SK-N-SH (cell line): ENCODE measurements at regions not wholly inside any gene's neighbourhood (a gene's known extent, or its start where the extent isn't known, plus 50 kb on each side); places are given as distances from the start of the nearest gene placed in this dataset.

Source experiments
- CTCF ChIP-seq: fragments of 200-600 bp; sonication (generic); IDR thresholded peaks from 2 replicates; pipeline ENCODE4 v1.6.1; 2017; ENCODE audit warnings: antibody characterized with exemption, mild to moderate bottlenecking, moderate library complexity
- FOSL2 ChIP-seq: IDR thresholded peaks from 2 replicates; pipeline ENCODE4 v1.4.0; 2012; ENCODE audit warnings: low read depth, mild to moderate bottlenecking, moderate library complexity, borderline replicate concordance
- FOXM1 ChIP-seq: IDR thresholded peaks from 2 replicates; pipeline ENCODE4 v1.4.0; 2012; ENCODE audit warnings: low read depth, mild to moderate bottlenecking
- NRF1 ChIP-seq: IDR thresholded peaks from 2 replicates; pipeline ENCODE4 v1.6.1; 2012; ENCODE audit warnings: low read depth, mild to moderate bottlenecking, low read length
- POLR2AphosphoS5 ChIP-seq: IDR thresholded peaks from 2 replicates; pipeline ENCODE4 v1.6.1; 2012; ENCODE audit warnings: low read depth, low read length
- RAD21 ChIP-seq: IDR thresholded peaks from 2 replicates; pipeline ENCODE4 v1.6.1; 2012; ENCODE audit warnings: mild to moderate bottlenecking, low read length
- SIN3A ChIP-seq: IDR thresholded peaks from 2 replicates; pipeline ENCODE4 v1.6.1; 2012; ENCODE audit warnings: low read depth, mild to moderate bottlenecking, low read length, moderate library complexity, borderline replicate concordance
- YY1 ChIP-seq: IDR thresholded peaks from 2 replicates; pipeline ENCODE4 v1.4.0; 2012; ENCODE audit warnings: low read depth, mild to moderate bottlenecking

DNA sequence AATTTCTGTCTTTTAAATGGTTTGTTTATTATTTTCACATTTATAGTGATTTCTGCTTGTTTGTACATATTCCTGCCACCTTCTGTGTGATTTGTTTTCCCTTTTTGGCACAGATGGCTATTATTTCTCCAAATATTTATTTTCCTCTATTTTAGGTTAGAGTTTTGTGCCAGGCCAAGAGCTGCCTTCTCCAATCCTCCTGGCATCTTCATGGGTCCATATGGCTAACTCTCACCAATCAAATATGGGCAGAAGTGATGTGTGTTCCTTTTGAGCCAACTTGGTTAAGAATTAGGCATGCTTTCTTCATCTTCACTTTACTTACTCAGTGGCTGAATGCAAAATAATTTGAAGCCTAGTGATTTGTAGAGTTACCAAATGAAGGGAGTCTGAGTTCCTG is 697.1 kb upstream of the CELF4 start:
- TF ChIP-seq FOXM1 = no peak
- TF ChIP-seq FOSL2 = no peak
- TF ChIP-seq CTCF = no peak
- no peak for TF ChIP-seq SIN3A
- no peak for TF ChIP-seq NRF1
- no peak for TF ChIP-seq YY1
- TF ChIP-seq RAD21 = no peak
- TF ChIP-seq POLR2AphosphoS5 = no peak
